22Rv1 (cell line): ENCODE measurements at regions not wholly inside any gene's neighbourhood (a gene's known extent, or its start where the extent isn't known, plus 50 kb on each side); places are given as distances from the start of the nearest gene placed in this dataset.

Source experiments
- ZFX ChIP-seq: fragments of 450-650 bp; IDR thresholded peaks from 2 replicates; pipeline ENCODE4 v1.6.1; 2017; ENCODE audit warnings: antibody characterized with exemption, borderline replicate concordance
- TF ChIP-seq, protein P1 (sequence below): fragments of 450-650 bp; IDR thresholded peaks from 2 replicates; pipeline ENCODE4 v1.5.1; 2017; ENCODE audit warnings: mild to moderate bottlenecking

DNA sequence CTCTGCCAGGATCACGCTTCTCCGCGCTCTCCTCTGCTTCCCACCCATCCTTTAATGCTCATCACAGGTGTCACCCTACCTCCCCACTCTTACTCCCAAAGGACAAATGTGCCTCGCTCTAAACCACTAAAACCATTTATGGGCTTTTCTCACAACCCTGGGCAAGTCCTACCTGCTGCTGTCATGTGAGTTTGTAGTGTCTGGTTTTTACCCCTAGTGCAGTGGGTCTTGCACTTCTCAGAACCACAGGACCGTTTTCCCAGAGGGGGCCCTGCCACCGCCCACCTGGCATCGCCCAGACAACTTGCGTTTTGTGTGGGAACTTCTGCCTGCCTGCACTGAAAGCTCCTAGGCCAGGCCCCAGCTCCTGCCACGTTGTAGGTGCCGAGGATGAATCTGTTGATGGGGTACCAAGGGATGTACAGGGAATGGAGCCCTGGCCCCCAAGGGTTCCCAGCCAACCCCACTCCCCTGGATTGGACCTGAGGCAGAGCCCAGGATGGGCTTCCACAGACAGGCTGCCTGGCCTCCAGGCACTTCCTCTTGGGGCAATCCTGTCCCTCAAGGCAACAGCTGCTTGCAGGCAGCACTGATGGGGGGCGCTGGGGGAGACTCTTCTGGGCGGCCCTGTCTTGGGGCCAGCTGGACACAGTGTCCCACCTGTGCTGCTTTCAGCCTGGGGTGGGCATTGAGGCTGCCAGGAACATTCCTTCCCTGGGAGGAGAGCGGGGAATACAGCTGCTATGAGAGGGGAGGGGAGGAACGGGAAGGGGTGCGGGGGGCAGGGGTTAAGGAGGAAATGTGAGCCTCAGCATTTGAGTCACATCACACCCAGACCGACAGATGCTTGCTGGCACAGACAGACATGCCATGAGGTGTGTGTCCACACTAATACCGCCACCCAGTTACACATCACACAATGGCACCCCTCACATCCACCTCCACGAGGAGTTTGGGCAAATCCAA, 176.3 kb downstream of the ZFP36L2 start:
- TF ChIP-seq, protein P1, sequence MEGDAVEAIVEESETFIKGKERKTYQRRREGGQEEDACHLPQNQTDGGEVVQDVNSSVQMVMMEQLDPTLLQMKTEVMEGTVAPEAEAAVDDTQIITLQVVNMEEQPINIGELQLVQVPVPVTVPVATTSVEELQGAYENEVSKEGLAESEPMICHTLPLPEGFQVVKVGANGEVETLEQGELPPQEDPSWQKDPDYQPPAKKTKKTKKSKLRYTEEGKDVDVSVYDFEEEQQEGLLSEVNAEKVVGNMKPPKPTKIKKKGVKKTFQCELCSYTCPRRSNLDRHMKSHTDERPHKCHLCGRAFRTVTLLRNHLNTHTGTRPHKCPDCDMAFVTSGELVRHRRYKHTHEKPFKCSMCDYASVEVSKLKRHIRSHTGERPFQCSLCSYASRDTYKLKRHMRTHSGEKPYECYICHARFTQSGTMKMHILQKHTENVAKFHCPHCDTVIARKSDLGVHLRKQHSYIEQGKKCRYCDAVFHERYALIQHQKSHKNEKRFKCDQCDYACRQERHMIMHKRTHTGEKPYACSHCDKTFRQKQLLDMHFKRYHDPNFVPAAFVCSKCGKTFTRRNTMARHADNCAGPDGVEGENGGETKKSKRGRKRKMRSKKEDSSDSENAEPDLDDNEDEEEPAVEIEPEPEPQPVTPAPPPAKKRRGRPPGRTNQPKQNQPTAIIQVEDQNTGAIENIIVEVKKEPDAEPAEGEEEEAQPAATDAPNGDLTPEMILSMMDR, result no peak
- no peak for TF ChIP-seq ZFX
